GM18858 (cell line): ENCODE measurements at regions not wholly inside any gene's neighbourhood (a gene's known extent, or its start where the extent isn't known, plus 50 kb on each side); places are given as distances from the start of the nearest gene placed in this dataset.

Experiments
- ATAC-seq: cut with Tn5 transposase; IDR thresholded peaks from one replicate; pipeline ENCODE4 v1.9.1; 2021; ENCODE audit not compliant: unreplicated experiment

DNA sequence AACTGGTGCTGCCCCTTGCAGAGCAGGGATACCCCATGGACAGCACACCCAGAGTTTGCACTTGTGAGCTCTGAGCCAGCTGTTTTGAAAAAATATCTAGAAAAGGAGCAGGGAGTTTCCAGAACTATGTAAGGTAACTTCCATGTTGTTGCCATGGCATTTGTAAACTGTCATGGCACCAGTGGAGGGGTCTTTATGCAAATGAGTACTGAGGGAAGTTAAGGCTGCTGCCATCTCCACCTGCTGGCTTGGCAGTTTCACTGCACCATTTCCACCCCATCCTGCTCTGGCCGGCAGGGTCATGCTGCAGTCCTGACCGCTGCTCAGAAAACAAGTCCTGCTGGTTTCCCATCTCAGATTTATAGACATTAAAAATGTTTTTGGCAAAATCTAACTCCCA, 52.3 kb upstream of the SNTG2 start:
- ATAC-seq = no peak

DNA sequence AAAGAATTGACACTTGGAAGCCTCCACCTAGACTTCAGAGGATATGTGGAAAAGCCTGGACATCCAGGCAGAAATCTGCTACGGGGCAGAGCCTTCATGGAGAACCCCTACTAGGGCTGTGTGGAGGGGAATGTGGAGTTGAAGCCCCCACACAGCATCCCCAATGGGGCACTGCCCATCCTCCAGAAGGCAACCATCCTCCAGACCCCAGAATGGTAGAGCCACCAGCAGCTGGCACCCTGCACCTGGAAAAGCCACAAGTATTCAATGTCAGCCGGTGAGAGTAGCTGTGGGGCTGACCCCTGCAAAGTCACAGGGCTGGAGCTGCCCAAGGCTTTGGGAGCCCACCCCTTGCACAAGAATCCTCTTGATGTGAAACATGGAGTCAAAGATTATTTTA, 53.6 kb upstream of the SNTG2 start:
- no peak for ATAC-seq

DNA sequence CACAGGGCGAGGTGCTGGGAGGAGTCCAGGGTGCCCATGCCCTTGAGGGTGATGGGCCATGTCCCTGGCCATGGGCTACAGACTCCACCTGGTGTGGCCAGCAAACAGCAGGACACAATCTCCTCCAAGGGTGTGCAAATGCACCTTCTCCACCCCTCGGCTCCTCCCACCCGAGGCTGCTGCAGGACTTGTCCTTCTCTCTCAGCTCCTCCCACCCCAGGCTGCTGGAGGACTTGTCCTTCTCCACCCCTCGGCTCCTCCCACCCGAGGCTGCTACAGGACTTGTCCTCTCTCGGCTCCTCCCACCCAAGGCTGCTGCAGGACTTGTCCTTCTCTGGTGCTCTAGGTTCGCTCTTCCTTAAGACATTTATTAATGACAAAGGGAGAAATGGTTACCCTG, 57.3 kb upstream of the SNTG2 start:
- no peak for ATAC-seq

- no peak for ATAC-seq
Measured at GRCh38 chr2:892892-893291, 57.8 kb upstream of the SNTG2 start.

DNA sequence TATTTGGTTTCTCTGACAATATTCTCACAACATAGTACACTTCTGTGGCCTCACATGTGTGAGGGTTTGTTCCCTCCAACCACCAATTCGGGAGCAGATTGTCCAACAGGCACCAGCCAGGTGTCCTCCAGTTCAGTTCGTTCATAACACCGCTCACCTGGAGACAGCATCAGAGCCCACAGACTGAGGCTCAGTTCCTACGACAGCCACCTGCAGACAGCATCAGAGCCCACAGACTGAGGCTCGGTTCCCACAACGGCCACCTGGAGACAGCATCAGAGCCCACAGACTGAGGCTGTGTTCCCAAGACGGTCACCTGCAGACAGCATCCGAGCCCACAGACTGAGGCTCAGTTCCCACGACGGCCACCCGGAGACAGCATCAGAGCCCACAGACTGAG, 58.2 kb upstream of the SNTG2 start:
- no peak for ATAC-seq

DNA sequence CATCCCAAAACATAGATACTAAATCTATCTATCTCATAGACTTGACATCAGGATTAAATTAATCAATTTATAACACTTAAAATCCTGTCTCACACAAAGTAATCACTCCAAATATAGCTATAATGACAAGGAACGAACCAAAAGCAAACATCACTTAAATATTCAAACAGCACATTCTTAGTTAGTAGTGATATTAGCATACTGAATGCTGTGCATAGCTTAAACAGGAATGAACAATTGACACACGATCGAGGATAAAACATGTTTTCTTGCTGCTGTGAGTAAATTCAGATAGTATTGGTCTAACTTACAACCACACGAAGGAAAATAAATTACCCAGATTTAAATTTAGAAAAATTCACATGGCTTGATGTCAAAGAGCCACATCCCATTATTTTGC, 58.9 kb upstream of the SNTG2 start:
- ATAC-seq = no peak

- no peak for ATAC-seq
Measured at GRCh38 chr2:890791-891190, 59.9 kb upstream of the SNTG2 start.

GRCh38 chr2:890214-890613, 60.4 kb upstream of the SNTG2 start:
- no peak for ATAC-seq

GRCh38 chr2:888906-889566, 61.6 kb upstream of the SNTG2 start:
- no peak for ATAC-seq

- ATAC-seq = no peak
Measured at GRCh38 chr2:888211-888801, 62.3 kb upstream of the SNTG2 start.

- ATAC-seq = no peak
Measured at GRCh38 chr2:887639-888038, 63.0 kb upstream of the SNTG2 start.

DNA sequence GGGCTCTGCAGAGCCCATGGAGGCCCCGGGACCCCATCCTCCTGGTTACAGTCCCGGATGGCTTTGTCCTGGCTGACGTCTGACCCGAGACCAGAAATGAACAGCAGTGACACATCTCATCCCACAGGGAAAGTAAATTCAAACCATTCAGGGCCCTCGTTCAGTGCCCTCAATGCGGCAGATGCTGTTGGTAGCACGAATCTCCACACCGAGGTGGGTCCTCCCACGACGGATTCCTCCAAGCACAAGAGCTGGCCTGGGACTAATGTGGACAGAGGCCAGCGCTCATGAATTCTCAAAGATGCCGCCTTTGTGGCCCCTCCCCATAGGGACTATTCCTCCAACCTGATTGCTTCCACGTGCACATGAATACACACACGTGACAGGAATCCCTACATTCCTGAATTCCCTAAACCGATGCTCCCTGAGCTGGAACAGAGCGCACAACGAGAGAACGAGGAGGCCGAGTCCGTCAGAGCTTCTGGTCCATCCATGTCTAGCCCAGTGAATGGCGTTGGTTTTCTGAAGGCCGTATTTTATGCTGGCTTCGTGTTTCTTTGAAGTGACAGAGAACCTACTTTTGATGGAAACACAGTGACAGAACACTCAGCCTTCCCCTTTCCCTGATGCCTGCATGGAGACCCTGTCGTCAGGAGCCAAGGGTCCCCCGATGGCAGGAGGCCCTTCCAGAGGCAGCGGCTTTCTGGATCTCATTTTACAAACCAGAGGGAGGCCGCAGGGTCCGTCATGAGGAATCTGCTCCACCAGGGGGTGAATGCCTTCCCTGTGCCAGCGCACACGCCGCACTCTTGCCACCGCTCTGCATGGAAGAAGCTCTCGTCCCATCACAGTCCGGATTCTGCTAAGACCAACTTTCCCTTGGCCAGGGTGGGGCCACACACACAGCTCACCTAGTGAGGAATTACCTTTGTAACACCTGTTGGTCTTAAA, 64.3 kb upstream of the SNTG2 start:
- ATAC-seq = no peak

DNA sequence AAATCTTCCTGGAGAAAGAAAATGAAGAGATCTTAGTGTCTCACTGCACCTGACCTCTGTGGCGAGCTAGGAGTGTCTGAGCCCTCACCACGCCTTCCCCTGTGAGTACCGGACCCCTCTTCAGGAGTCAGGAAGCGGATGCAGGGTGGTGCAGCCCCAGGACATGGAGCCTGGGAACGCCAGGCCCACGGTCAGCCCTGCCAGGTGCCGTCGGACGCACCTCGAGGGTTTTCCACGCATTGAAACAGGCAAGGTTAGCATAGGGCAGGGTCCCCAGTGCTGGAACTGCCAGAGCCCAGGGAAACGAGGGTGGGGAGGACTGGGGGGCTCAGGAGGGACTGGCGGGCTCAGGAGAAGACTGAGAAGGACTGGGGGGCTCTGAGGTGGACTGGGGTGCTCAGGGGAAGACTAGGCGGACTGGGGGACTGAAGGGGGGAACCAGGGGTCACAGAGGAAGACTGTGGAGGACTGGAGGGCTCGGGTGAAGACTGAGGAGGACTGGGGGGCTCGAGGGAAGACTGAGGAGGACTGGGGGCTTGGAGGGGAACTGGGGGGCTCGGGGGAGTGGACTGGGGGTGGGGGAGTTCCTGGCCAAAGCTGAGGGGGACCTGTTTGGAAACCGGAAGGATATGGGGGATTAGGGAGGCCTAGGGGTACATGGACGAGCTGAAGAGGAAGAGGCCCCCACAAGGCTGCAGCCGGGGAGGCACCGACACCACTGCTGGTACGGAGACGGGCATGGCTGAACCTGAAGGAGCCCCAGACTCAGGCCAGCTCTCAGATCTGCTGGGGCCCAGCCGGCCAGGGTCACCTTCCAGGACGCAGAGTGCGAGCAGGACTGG, 65.2 kb upstream of the SNTG2 start:
- no peak for ATAC-seq

DNA sequence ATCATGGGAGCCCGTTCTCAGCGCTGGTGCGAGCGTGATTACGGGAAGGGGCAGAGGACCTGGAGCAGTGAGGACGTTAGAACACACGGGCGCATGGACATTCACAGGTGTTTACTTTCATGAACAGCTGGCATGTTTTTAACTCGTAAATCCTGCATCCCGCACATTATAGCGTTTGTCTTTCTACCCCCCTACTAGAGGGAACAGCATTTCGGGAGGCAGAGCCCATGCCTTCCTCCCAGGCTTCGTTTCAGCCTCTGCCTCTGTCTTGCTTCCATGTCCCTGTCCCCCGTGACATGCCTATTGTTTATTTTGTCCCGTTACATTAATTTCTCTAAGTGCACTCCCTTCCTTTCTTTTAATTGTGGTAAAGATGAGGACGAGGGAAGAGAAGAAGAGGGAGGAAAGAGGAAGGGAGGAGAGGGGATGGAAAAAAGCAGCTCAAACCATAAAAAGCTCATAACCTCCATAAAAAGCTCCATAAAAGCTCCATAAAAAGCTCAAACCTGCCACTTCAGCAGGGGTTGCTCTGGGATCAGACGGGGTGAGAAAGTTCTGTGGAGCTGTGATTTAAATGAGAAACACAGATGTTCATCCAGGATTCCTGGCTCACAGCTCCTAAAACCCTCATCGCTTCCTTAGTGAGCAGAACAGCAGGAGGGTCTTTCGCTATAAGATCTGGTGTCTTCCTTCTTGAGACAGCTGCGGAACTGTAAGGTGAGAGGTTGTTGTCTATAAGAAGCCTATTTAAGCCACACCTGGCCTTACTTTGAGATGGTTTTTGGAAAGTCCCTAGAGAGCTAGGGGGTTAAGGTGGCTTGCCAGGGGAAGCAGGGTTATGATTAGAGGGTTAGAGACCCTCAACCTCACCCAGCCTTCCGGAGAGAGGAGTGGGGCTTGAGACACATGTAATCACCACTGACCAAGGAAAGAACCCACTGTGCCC, 66.6 kb upstream of the SNTG2 start:
- no peak for ATAC-seq

- ATAC-seq = no peak
Measured at GRCh38 chr2:883260-883802, 67.3 kb upstream of the SNTG2 start.

- peak; percentile 74 for ATAC-seq
Measured at GRCh38 chr2:881204-881918, 69.3 kb upstream of the SNTG2 start.

DNA sequence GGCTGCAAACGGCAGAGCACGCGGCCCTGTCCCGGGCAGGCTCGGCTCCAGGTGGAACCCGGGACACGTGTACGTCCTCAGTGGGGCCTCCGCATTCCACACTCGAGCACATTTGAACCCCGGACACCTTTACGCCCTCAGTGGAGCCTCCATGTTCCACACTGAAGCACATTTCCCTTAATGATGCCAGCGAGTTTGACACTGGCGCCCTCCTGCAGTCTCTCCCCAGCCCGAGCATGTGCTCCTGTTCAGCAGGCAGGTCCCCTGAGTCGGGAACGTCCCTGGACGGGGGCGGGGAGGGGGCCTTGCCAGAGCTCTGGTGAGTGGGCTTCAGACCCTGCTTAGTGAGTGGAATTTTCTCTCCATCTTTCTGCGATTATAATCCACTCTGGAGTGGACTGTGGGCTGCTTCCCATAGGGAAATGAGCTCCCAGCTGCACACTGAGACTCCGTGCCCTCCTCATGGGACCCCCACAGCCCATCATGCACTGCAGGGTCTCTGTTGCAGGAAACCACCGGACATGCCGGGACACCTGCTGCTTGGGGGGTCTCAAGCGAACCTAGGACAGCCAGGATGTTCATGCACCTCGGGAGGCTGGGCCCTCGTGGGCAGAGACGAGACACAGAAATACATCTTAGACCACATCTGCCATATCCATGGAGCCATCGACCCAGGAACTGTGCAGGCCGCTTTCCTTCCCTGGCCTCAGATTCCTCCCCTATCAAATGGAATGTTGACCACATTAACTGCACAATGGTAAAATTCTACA, 70.3 kb upstream of the SNTG2 start:
- no peak for ATAC-seq

DNA sequence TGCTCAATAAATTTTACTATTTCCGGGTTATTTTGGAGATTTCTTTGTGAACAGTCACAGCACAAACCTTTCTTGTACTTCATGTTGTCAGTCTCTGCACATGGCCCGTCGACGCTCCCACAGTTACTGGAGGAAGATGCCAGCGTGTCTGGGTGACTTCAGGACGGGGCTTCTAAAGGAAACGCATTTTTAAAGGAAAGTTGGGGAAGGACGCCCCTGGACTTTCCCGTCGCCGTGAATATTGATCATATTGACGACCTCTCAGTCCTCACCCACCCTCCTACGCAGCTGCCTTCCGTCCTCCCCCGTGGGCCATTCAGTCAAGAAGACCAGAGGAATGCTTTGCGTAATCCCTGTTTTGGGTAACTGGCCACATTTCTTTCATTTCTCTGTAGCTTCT, 71.1 kb upstream of the SNTG2 start:
- no peak for ATAC-seq
